Muscle layer of colon (tissue), 2 donors: ENCODE measurements at regions not wholly inside any gene's neighbourhood (a gene's known extent, or its start where the extent isn't known, plus 50 kb on each side); places are given as distances from the start of the nearest gene placed in this dataset.

Experiments
- H3K27ac ChIP-seq: one replicate; pipeline ENCODE4 v1.7.0; 2013; ENCODE audit warnings: low read depth, mild to moderate bottlenecking, low read length, moderate library complexity
- H3K27me3 ChIP-seq, 2 donors: one replicate each; pipeline ENCODE4 v1.7.0; 2013; ENCODE audit warnings: low read length in 2 of 2, mild to moderate bottlenecking in 2 of 2; ENCODE audit not compliant: insufficient read depth in 2 of 2, control insufficient read depth in 1 of 2
- H3K36me3 ChIP-seq: one replicate; pipeline ENCODE4 v1.7.0; 2013; ENCODE audit warnings: mild to moderate bottlenecking, low read length; ENCODE audit not compliant: insufficient read depth
- H3K4me1 ChIP-seq: one replicate; pipeline ENCODE4 v1.7.0; 2013; ENCODE audit warnings: mild to moderate bottlenecking, low read length; ENCODE audit not compliant: insufficient read depth
- H3K4me3 ChIP-seq, 2 donors: one replicate each; pipeline ENCODE4 v1.7.0; 2013; ENCODE audit warnings: low read length in 2 of 2, low read depth in 1 of 2, mild to moderate bottlenecking in 1 of 2, moderate library complexity in 1 of 2
- H3K9ac ChIP-seq: one replicate; pipeline ENCODE4 v1.7.0; 2013; ENCODE audit warnings: low read length
- H3K9me3 ChIP-seq: one replicate; pipeline ENCODE4 v1.7.0; 2013; ENCODE audit warnings: mild to moderate bottlenecking, low read length
- donor health status: abdominal sarcoma.
- donor health status: Adenocarcinoma of cecum.

- H3K27me3 ChIP-seq, result peaks cover 0 to 6% of the 10 kb centered on the region in 2 donors
- no peaks in the 10 kb centered on the region for H3K36me3 ChIP-seq
- no peak overlapping the region for H3K4me3 ChIP-seq
- no peak overlapping the region for H3K27ac ChIP-seq
- no peaks in the 10 kb centered on the region for H3K4me1 ChIP-seq
- H3K9ac ChIP-seq, result no peak overlapping the region
- H3K9me3 ChIP-seq, result no peaks in the 10 kb centered on the region
Observed at GRCh38 chr1:38607526-38607925, 252.0 kb downstream of the RRAGC start.

GRCh38 chr1:38605063-38605462 is 254.5 kb downstream of the RRAGC start:
- Histone ChIP-seq H3K36me3 (no peaks in the 10 kb centered on the region), H3K27ac (no peak overlapping the region), H3K9me3 (no peaks in the 10 kb centered on the region), H3K4me3 (no peak overlapping the region), H3K4me1 (no peaks in the 10 kb centered on the region), H3K27me3 (no peaks in the 10 kb centered on the region), H3K9ac (no peak overlapping the region)

GRCh38 chr1:38603907-38604306 is 255.7 kb downstream of the RRAGC start:
- H3K27me3 ChIP-seq, result peaks cover 0 to 3% of the 10 kb centered on the region in 2 donors
- H3K9me3 ChIP-seq, result no peaks in the 10 kb centered on the region
- no peaks in the 10 kb centered on the region for H3K36me3 ChIP-seq
- no peak overlapping the region for H3K27ac ChIP-seq
- H3K4me3 ChIP-seq, result no peak overlapping the region
- no peaks in the 10 kb centered on the region for H3K4me1 ChIP-seq
- no peak overlapping the region for H3K9ac ChIP-seq

GRCh38 chr1:38600905-38601304 is 258.7 kb downstream of the RRAGC start:
- no peak overlapping the region for H3K4me3 ChIP-seq
- no peak overlapping the region for H3K9ac ChIP-seq
- H3K27ac ChIP-seq, result no peak overlapping the region
- H3K9me3 ChIP-seq, result no peaks in the 10 kb centered on the region
- H3K4me1 ChIP-seq, result no peaks in the 10 kb centered on the region
- H3K36me3 ChIP-seq, result no peaks in the 10 kb centered on the region
- H3K27me3 ChIP-seq, result peaks cover 0 to 5% of the 10 kb centered on the region in 2 donors

- no peak overlapping the region for H3K4me3 ChIP-seq
- no peaks in the 10 kb centered on the region for H3K9me3 ChIP-seq
- H3K36me3 ChIP-seq, result no peaks in the 10 kb centered on the region
- H3K27me3 ChIP-seq, result peaks cover 0 to 5% of the 10 kb centered on the region in 2 donors
- H3K4me1 ChIP-seq, result no peaks in the 10 kb centered on the region
- no peak overlapping the region for H3K9ac ChIP-seq
- H3K27ac ChIP-seq, result no peak overlapping the region
Observed at GRCh38 chr1:38600286-38600685, 259.3 kb downstream of the RRAGC start.

GRCh38 chr1:38598118-38598517 is 261.5 kb downstream of the RRAGC start:
- peaks cover 4% of the 10 kb centered on the region for H3K9me3 ChIP-seq
- peaks cover 0 to 5% of the 10 kb centered on the region in 2 donors for H3K27me3 ChIP-seq
- H3K27ac ChIP-seq, result no peak overlapping the region
- H3K4me3 ChIP-seq, result no peak overlapping the region
- H3K36me3 ChIP-seq, result no peaks in the 10 kb centered on the region
- H3K9ac ChIP-seq, result no peak overlapping the region
- H3K4me1 ChIP-seq, result no peaks in the 10 kb centered on the region

GRCh38 chr1:38589036-38589435 is 270.5 kb downstream of the RRAGC start:
- Histone ChIP-seq H3K27me3 (no peaks in the 10 kb centered on the region), H3K36me3 (no peaks in the 10 kb centered on the region), H3K9ac (no peak overlapping the region), H3K27ac (no peak overlapping the region), H3K4me1 (no peaks in the 10 kb centered on the region), H3K4me3 (no peak overlapping the region), H3K9me3 (peaks cover 4% of the 10 kb centered on the region)

GRCh38 chr1:38587766-38588165 is 271.8 kb downstream of the RRAGC start:
- Histone ChIP-seq H3K27ac (no peak overlapping the region), H3K4me3 (no peak overlapping the region), H3K36me3 (no peaks in the 10 kb centered on the region), H3K9me3 (no peaks in the 10 kb centered on the region), H3K27me3 (no peaks in the 10 kb centered on the region), H3K9ac (no peak overlapping the region), H3K4me1 (no peaks in the 10 kb centered on the region)

GRCh38 chr1:38586993-38587646 is 272.5 kb downstream of the RRAGC start:
- no peaks in the 10 kb centered on the region for H3K27me3 ChIP-seq
- no peak overlapping the region for H3K4me3 ChIP-seq
- no peak overlapping the region for H3K9ac ChIP-seq
- no peak overlapping the region for H3K27ac ChIP-seq
- no peaks in the 10 kb centered on the region for H3K9me3 ChIP-seq
- no peaks in the 10 kb centered on the region for H3K4me1 ChIP-seq
- H3K36me3 ChIP-seq, result no peaks in the 10 kb centered on the region

GRCh38 chr1:38585971-38586370 is 273.6 kb downstream of the RRAGC start:
- no peak overlapping the region for H3K27ac ChIP-seq
- no peaks in the 10 kb centered on the region for H3K9me3 ChIP-seq
- no peak overlapping the region for H3K4me3 ChIP-seq
- no peaks in the 10 kb centered on the region for H3K27me3 ChIP-seq
- no peaks in the 10 kb centered on the region for H3K4me1 ChIP-seq
- H3K9ac ChIP-seq, result no peak overlapping the region
- no peaks in the 10 kb centered on the region for H3K36me3 ChIP-seq

GRCh38 chr1:38585460-38585859 is 274.1 kb downstream of the RRAGC start:
- Histone ChIP-seq H3K27me3 (no peaks in the 10 kb centered on the region), H3K27ac (no peak overlapping the region), H3K9ac (no peak overlapping the region), H3K4me1 (no peaks in the 10 kb centered on the region), H3K9me3 (no peaks in the 10 kb centered on the region), H3K4me3 (no peak overlapping the region), H3K36me3 (no peaks in the 10 kb centered on the region)
